ENCODE measurements at regions not wholly inside any gene's neighbourhood (a gene's known extent, or its start where the extent isn't known, plus 50 kb on each side); places are given as distances from the start of the nearest gene placed in this dataset.

GRCh38 chrX:138872537-138872936 lies 161.0 kb upstream of the FGF13 start:
- TF ChIP-seq, protein P1, sequence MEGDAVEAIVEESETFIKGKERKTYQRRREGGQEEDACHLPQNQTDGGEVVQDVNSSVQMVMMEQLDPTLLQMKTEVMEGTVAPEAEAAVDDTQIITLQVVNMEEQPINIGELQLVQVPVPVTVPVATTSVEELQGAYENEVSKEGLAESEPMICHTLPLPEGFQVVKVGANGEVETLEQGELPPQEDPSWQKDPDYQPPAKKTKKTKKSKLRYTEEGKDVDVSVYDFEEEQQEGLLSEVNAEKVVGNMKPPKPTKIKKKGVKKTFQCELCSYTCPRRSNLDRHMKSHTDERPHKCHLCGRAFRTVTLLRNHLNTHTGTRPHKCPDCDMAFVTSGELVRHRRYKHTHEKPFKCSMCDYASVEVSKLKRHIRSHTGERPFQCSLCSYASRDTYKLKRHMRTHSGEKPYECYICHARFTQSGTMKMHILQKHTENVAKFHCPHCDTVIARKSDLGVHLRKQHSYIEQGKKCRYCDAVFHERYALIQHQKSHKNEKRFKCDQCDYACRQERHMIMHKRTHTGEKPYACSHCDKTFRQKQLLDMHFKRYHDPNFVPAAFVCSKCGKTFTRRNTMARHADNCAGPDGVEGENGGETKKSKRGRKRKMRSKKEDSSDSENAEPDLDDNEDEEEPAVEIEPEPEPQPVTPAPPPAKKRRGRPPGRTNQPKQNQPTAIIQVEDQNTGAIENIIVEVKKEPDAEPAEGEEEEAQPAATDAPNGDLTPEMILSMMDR (IDR thresholded peaks at IDR 0.05; ENCODE audit: insufficient read depth, low read length): no peak
- no peak for TF ChIP-seq GABPA (IDR thresholded peaks at IDR 0.05; ENCODE audit: low read depth)
- TF ChIP-seq, protein P2, sequence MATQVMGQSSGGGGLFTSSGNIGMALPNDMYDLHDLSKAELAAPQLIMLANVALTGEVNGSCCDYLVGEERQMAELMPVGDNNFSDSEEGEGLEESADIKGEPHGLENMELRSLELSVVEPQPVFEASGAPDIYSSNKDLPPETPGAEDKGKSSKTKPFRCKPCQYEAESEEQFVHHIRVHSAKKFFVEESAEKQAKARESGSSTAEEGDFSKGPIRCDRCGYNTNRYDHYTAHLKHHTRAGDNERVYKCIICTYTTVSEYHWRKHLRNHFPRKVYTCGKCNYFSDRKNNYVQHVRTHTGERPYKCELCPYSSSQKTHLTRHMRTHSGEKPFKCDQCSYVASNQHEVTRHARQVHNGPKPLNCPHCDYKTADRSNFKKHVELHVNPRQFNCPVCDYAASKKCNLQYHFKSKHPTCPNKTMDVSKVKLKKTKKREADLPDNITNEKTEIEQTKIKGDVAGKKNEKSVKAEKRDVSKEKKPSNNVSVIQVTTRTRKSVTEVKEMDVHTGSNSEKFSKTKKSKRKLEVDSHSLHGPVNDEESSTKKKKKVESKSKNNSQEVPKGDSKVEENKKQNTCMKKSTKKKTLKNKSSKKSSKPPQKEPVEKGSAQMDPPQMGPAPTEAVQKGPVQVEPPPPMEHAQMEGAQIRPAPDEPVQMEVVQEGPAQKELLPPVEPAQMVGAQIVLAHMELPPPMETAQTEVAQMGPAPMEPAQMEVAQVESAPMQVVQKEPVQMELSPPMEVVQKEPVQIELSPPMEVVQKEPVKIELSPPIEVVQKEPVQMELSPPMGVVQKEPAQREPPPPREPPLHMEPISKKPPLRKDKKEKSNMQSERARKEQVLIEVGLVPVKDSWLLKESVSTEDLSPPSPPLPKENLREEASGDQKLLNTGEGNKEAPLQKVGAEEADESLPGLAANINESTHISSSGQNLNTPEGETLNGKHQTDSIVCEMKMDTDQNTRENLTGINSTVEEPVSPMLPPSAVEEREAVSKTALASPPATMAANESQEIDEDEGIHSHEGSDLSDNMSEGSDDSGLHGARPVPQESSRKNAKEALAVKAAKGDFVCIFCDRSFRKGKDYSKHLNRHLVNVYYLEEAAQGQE (IDR thresholded peaks at IDR 0.05; ENCODE audit: insufficient replicate concordance, low read depth): no peak
- TF ChIP-seq POLR2AphosphoS5 (IDR thresholded peaks at IDR 0.05; ENCODE audit: low read depth): no peak

All from HL-60 (cell line).